ENCODE measurements at regions not wholly inside any gene's neighbourhood (a gene's known extent, or its start where the extent isn't known, plus 50 kb on each side); places are given as distances from the start of the nearest gene placed in this dataset.
"Not testable (repeated sequence)": the region's sequence is repeated elsewhere in the genome, so short reads cannot be mapped to it uniquely, and the experiment has no call there.

DNA sequence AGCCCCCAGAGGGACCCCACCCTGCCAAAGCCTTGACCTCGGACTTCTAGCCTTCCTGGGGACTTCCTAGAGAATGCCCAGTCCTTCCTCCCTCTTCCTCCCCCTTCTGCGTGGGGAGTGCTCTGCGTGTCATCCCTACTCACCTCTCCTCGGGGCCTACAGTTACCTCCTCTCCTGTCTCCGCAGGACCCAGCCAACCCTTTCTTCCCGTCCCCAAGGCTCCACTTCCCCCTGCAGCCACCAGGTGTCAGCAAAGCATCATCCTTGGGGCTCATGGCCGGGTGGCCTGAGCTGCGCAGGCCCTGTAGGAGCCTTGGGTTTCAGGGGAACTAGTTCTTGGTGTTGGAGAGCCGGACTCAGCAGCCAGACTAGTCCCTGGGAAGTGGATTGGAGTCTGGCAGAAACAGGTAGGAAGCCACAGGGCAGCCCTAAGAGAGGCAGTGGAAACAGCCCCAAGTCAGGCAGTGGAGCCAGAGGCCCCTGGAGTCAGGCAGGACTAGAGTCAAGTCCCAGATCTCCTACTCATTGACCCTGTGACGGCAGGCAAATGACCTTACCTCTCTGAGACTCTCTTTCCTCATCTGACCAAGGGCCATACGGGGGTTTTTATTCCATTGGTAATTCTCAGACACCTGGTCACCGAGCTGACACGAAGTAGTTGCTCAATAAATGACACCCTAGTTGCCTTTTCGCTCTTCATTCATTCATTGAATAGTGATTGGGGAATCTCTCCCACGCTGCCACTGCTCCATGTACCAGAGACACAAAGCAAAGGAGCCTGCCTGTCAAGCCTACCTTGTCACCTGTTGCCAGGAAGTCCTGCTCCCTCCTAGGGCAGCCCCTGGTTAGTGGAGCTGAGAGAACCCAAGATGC, 101.8 kb upstream of the GRK3 start:
- H3K27ac Mint-ChIP-seq (ENCODE audit: unreplicated experiment); H3K4me1 Mint-ChIP-seq; H3K9me3 Mint-ChIP-seq; H3K27me3 Mint-ChIP-seq (ENCODE audit: low read depth): not testable (repeated sequence)
- H3K4me3 Mint-ChIP-seq: peak overlapping the region; percentile 49
- peak; percentile 97 for TF ChIP-seq CTCF (conservative IDR thresholded peaks at IDR 0.05)
- DNase-seq (ENCODE audit: low read depth, low spot score): peak; percentile 91
- peaks cover 16% of the 10 kb centered on the region for H3K36me3 Mint-ChIP-seq (ENCODE audit: low read depth)

DNA sequence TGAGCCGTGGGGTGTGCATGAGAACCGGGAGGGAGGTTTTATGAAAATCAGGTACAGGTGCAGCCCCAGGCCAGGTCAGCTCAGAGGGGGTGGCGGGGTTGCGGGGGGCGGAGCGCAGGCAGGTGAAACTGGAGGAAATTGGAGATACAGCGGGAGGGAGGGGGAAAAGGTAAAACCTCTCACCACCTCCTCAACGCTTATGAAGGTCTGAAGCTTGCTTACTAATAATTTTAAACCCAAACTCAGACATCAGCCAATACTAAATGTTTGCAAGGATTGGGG, 101.2 kb upstream of the GRK3 start:
- DNase-seq (ENCODE audit: low read depth, low spot score); H3K4me3 Mint-ChIP-seq; H3K9me3 Mint-ChIP-seq; H3K4me1 Mint-ChIP-seq; H3K27ac Mint-ChIP-seq (ENCODE audit: unreplicated experiment); H3K27me3 Mint-ChIP-seq (ENCODE audit: low read depth): not testable (repeated sequence)
- H3K36me3 Mint-ChIP-seq (ENCODE audit: low read depth): peaks cover 16% of the 10 kb centered on the region

GRCh38 chr22:25464326-25464725, 100.1 kb upstream of the GRK3 start:
- H3K4me1 Mint-ChIP-seq; H3K4me3 Mint-ChIP-seq; H3K27ac Mint-ChIP-seq (ENCODE audit: unreplicated experiment); DNase-seq (ENCODE audit: low read depth, low spot score); H3K9me3 Mint-ChIP-seq; H3K27me3 Mint-ChIP-seq (ENCODE audit: low read depth): not testable (repeated sequence)
- H3K36me3 Mint-ChIP-seq (ENCODE audit: low read depth): peaks cover 16% of the 10 kb centered on the region

DNA sequence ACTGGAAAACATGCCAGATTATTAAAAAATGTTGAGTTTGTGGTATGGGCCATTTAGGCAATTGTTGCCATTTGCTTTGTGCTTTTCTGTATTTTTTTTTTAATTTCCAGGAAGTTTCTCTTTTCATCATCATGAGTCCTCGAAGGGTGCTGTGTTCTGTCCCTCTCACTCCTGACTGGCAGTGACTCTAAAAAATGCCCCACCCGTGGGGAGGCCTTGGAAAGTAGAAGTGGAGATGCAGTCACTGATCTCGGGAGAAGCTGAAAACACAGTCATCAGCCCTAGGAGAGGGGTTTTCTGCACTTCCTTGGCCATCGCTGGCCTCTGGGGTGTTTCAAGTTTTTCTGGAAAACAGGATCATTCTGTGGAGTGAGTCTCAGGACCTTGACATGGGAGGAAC, 98.5 kb upstream of the GRK3 start:
- Mint-ChIP-seq H3K27me3 (ENCODE audit: low read depth) (no peaks in the 10 kb centered on the region), H3K9me3 (no peaks in the 10 kb centered on the region), H3K4me1 (no peaks in the 10 kb centered on the region), H3K27ac (ENCODE audit: unreplicated experiment) (no peak overlapping the region), H3K36me3 (ENCODE audit: low read depth) (peaks cover 9% of the 10 kb centered on the region), H3K4me3 (no peak overlapping the region)
- DNase-seq (ENCODE audit: low read depth, low spot score): no peak
- TF ChIP-seq CTCF (conservative IDR thresholded peaks at IDR 0.05): no peak

DNA sequence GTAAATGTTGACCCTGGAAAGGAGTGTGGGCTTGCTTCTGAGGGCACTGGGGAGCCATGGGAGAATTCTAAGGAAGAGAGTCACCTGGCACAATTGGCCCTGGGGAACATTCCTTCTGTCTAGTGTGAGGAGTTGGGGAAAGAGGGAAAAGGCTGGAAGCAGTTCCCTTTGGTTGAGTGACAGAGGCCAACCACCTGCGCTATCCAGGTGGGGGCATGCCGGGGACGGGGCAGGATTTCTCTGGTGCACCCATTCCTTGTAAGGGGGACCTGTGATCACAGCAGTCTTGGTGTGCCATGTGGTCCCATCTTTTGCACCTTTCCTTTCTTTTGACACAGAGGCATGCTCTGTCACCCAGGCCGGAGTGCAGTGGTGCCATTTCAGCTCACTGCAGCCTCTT, 92.1 kb upstream of the GRK3 start:
- Mint-ChIP-seq H3K36me3 (ENCODE audit: low read depth) (peaks cover 26% of the 10 kb centered on the region), H3K9me3 (peaks cover 2% of the 10 kb centered on the region), H3K4me3 (no peak overlapping the region), H3K4me1 (peaks cover 7% of the 10 kb centered on the region), H3K27me3 (ENCODE audit: low read depth) (no peaks in the 10 kb centered on the region), H3K27ac (ENCODE audit: unreplicated experiment) (no peak overlapping the region)
- TF ChIP-seq CTCF (conservative IDR thresholded peaks at IDR 0.05): no peak
- DNase-seq (ENCODE audit: low read depth, low spot score): no peak

DNA sequence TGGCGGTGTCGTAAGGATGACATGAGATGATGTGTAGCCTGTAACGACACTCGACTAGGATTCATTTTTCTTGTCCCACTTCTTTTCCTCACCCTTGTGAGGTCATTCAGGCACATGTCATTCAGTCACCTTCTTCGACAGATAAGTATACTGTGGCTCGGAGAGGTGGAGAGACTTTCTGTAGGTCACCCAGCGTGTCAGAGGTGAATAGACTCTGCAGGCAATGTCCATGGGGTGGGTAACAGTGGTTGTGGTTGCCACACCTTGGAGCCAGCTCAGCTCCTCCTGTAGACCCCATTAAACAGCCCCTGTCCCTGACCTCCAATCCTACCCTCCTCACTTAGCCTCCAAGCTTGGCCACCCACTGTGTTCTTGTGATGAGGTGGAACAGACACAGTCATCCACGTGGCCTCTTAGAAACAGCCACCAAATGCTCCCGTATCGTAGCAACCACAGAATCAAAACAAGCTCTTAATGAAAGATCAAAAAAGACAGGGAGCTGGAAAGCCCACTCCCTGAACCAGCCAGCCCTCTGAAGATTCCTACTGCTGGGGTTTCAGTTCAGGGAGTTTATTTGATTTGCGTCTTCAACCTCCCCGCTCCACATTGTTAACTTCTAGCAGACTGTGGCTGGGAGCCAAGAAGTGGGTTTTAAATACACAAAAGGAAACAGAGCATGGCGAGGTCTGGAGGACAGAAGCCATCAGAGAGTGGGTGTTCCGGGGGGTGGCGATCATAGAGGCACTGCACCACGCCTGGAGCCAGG, 89.0 kb upstream of the GRK3 start:
- peaks cover 40% of the 10 kb centered on the region for H3K36me3 Mint-ChIP-seq (ENCODE audit: low read depth)
- no peaks in the 10 kb centered on the region for H3K27me3 Mint-ChIP-seq (ENCODE audit: low read depth)
- DNase-seq (ENCODE audit: low read depth, low spot score): no peak
- no peak for TF ChIP-seq CTCF (conservative IDR thresholded peaks at IDR 0.05)
- peak overlapping the region; percentile 12 for H3K27ac Mint-ChIP-seq (ENCODE audit: unreplicated experiment)
- H3K4me3 Mint-ChIP-seq: no peak overlapping the region
- H3K9me3 Mint-ChIP-seq: peaks cover 5% of the 10 kb centered on the region
- H3K4me1 Mint-ChIP-seq: peaks cover 7% of the 10 kb centered on the region

All from neural crest cell (in vitro differentiated cells).